ENCODE measurements at regions not wholly inside any gene's neighbourhood (a gene's known extent, or its start where the extent isn't known, plus 50 kb on each side); places are given as distances from the start of the nearest gene placed in this dataset.

GRCh38 chr5:43997647-43998272 is 391.5 kb downstream of the FGF10 start (continued):
- TF ChIP-seq ZNF142 (CRISPR knock-in tag; IDR thresholded peaks at IDR 0.05) (no peak), ZNF776 (CRISPR knock-in tag; IDR thresholded peaks at IDR 0.05) (no peak), HNRNPK (IDR thresholded peaks at IDR 0.05; ENCODE audit: low read depth, low read length, poor library complexity, severe bottlenecking) (no peak), NFYC (CRISPR knock-in tag; IDR thresholded peaks at IDR 0.05) (no peak), SP140L (CRISPR knock-in tag; IDR thresholded peaks at IDR 0.05; ENCODE audit: borderline replicate concordance) (no peak), ZSCAN9 (CRISPR knock-in tag; IDR thresholded peaks at IDR 0.05; ENCODE audit: borderline replicate concordance) (peak; percentile 63; the same call in 1 of the 2 replicates), ZNF660 (CRISPR knock-in tag; IDR thresholded peaks at IDR 0.05; ENCODE audit: borderline replicate concordance, low read depth) (no peak), SRSF4 (IDR thresholded peaks at IDR 0.05; ENCODE audit: low read depth, low read length, poor library complexity, severe bottlenecking) (no peak), HMG20A (CRISPR knock-in tag; IDR thresholded peaks at IDR 0.05; ENCODE audit: borderline replicate concordance) (peak; percentile 99), ZUFSP (CRISPR knock-in tag; IDR thresholded peaks at IDR 0.05; ENCODE audit: borderline replicate concordance) (no peak), GRHL1 (CRISPR knock-in tag; conservative IDR thresholded peaks at IDR 0.05) (no peak), PHF21A (CRISPR knock-in tag; IDR thresholded peaks at IDR 0.05) (peak; percentile 98), MBNL3 (CRISPR knock-in tag; conservative IDR thresholded peaks at IDR 0.05) (no peak), ZSCAN20 (CRISPR knock-in tag; IDR thresholded peaks at IDR 0.05; ENCODE audit: borderline replicate concordance) (no peak), SRF (IDR thresholded peaks at IDR 0.05; ENCODE audit: low read depth, low read length) (no peak), ZNF850 (CRISPR knock-in tag; conservative IDR thresholded peaks at IDR 0.05) (no peak), NFE2 (CRISPR knock-in tag; IDR thresholded peaks at IDR 0.05) (no peak), NCOA5 (CRISPR knock-in tag; IDR thresholded peaks at IDR 0.05) (no peak), RARA (CRISPR knock-in tag; IDR thresholded peaks at IDR 0.05) (peak; percentile 78), GABPB1 (CRISPR knock-in tag; IDR thresholded peaks at IDR 0.05) (peak; percentile 59), ZNF160 (CRISPR knock-in tag; IDR thresholded peaks at IDR 0.05) (peak; percentile 70; the same call in 1 of the 2 replicates), ZNF207 (IDR thresholded peaks at IDR 0.05; ENCODE audit: borderline replicate concordance) (no peak), ATM (IDR thresholded peaks at IDR 0.05; ENCODE audit: borderline replicate concordance) (no peak)

Data from HepG2 (cell line).